B cell (primary cell): ENCODE measurements at regions not wholly inside any gene's neighbourhood (a gene's known extent, or its start where the extent isn't known, plus 50 kb on each side); places are given as distances from the start of the nearest gene placed in this dataset.

Source experiments
- ATAC-seq: fragments of 200-7000 bp; cut with Tn5 transposase; one replicate; pipeline ENCODE4 v1.10.0; 2021; ENCODE audit warnings: low read depth, mild to moderate bottlenecking, moderate number of reproducible peaks, moderate library complexity
- CTCF ChIA-PET: fragments of 350-600 bp; sonication (Branson Sonifier 250); formaldehyde crosslinking; loops from one replicate; lab custom pipeline; 2021; ENCODE audit warnings: antibody characterized with exemption, inconsistent platforms; lab: Charles Lee
- POLR2A ChIA-PET: fragments of 350-600 bp; sonication (Branson Sonifier 250); formaldehyde crosslinking; loops from one replicate; lab custom pipeline; 2021; ENCODE audit warnings: antibody characterized with exemption; lab: Charles Lee
- DNase-seq: peaks from one replicate; pipeline ENCODE4 v3.0.0; 2013
- H2AFZ ChIP-seq: 2 replicates; pipeline ENCODE4 v1.6.1; 2012; ENCODE audit warnings: mild to moderate bottlenecking, low read depth, low read length; ENCODE audit not compliant: insufficient read depth, poor library complexity, severe bottlenecking
- H3K27ac ChIP-seq, 2 donors: 1 replicate in 1 of 2; 2 replicates in 1 of 2; pipeline ENCODE4 v1.5.1; 2012 to 2013; ENCODE audit warnings: low read length in 2 of 2, mild to moderate bottlenecking in 2 of 2, moderate library complexity in 1 of 2
- H3K27me3 ChIP-seq, 4 experiments: fragments of 200-600 bp in 1 of 4; sonication (generic) in 1 of 4; replicated peaks in 1 of 4; 1 replicate in 2 of 4; 2 replicates in 2 of 4; pipeline versions ENCODE4 v1.6.1 to v1.7.0; 2013 to 2016; ENCODE audit warnings: low read length in 3 of 4, mild to moderate bottlenecking in 2 of 4, mixed read lengths in 1 of 4, moderate library complexity in 1 of 4; ENCODE audit not compliant: insufficient read depth in 4 of 4, control insufficient read depth in 3 of 4; ENCODE audit errors: control extremely low read depth in 1 of 4
- H3K36me3 ChIP-seq, 2 experiments: replicated peaks in 1 of 2; 1 replicate in 1 of 2; 2 replicates in 1 of 2; pipeline versions ENCODE4 v1.6.1 to v1.7.1; 2013; ENCODE audit warnings: low read length in 1 of 2; ENCODE audit not compliant: insufficient read depth in 2 of 2, control insufficient read depth in 1 of 2; ENCODE audit errors: control extremely low read depth in 1 of 2, extremely low read depth in 1 of 2
- H3K4me1 ChIP-seq, 2 donors: fragments of 200-600 bp in 1 of 2; sonication (generic) in 1 of 2; 1 replicate in 1 of 2; 2 replicates in 1 of 2; pipeline versions ENCODE4 v1.5.1 to v1.6.1; 2013 to 2017; ENCODE audit warnings: low read length in 2 of 2; ENCODE audit not compliant: control insufficient read depth in 2 of 2, insufficient read depth in 2 of 2
- H3K4me2 ChIP-seq: replicated peaks from 2 replicates; pipeline ENCODE3; 2012; ENCODE audit warnings: mild to moderate bottlenecking, low read depth, low read length; ENCODE audit not compliant: poor library complexity, severe bottlenecking
- H3K4me3 ChIP-seq, 5 experiments: fragments of 200-600 bp in 1 of 5; sonication (generic) in 1 of 5; 1 replicate in 3 of 5; 2 replicates in 2 of 5; pipeline versions ENCODE4 v1.5.1 to v1.7.0; 2011 to 2016; ENCODE audit warnings: low read length in 4 of 5, mild to moderate bottlenecking in 4 of 5, low read depth in 2 of 5, control low read depth in 1 of 5, moderate library complexity in 1 of 5; ENCODE audit not compliant: insufficient read depth in 1 of 5; ENCODE audit errors: control extremely low read depth in 1 of 5, extremely low read depth in 1 of 5
- H3K79me2 ChIP-seq: fragments of 200-600 bp; sonication (generic); one replicate; pipeline ENCODE4 v1.6.0; 2016; ENCODE audit warnings: low read length; ENCODE audit not compliant: control insufficient read depth, insufficient read depth
- H3K9ac ChIP-seq: fragments of 200-600 bp; sonication (generic); 2 replicates; pipeline ENCODE4 v1.6.1; 2017; ENCODE audit warnings: mild to moderate bottlenecking, low read length, moderate library complexity
- H3K9me3 ChIP-seq, 3 donors: one replicate each; pipeline versions ENCODE4 v1.6.1 to v1.7.1; 2013; ENCODE audit warnings: low read length in 2 of 3; ENCODE audit not compliant: control insufficient read depth in 2 of 3, insufficient read depth in 1 of 3; ENCODE audit errors: control extremely low read depth in 1 of 3
- H4K20me1 ChIP-seq: 2 replicates; pipeline ENCODE4 v1.6.0; 2012; ENCODE audit warnings: mild to moderate bottlenecking, low read length; ENCODE audit not compliant: insufficient read depth, control insufficient read depth, poor library complexity, severe bottlenecking
- H3K27ac Mint-ChIP-seq: one replicate; pipeline ENCODE4 v1.8.0; 2021; ENCODE audit warnings: mixed read lengths
- H3K27me3 Mint-ChIP-seq: one replicate; pipeline ENCODE4 v1.8.0; 2021; ENCODE audit warnings: mixed read lengths
- H3K4me1 Mint-ChIP-seq: one replicate; pipeline ENCODE4 v1.8.0; 2021; ENCODE audit warnings: mixed read lengths
- H3K4me3 Mint-ChIP-seq: one replicate; pipeline ENCODE4 v1.8.0; 2021; ENCODE audit warnings: mixed read lengths
- H3K9me3 Mint-ChIP-seq: one replicate; pipeline ENCODE4 v1.8.0; 2022; ENCODE audit warnings: mixed read lengths; ENCODE audit not compliant: insufficient read depth
- EZH2 ChIP-seq: IDR thresholded peaks from 2 replicates; pipeline ENCODE4 v1.6.1; 2012; ENCODE audit warnings: borderline replicate concordance, low read depth, mild to moderate bottlenecking, moderate library complexity, low read length; ENCODE audit not compliant: insufficient read depth, poor library complexity, severe bottlenecking
- WGBS: methylation state at CpG from one replicate; pipeline ENCODE4 v1.1.5; 2013; ENCODE audit warnings: missing lambda C conversion rate; ENCODE audit not compliant: insufficient coverage; 5-methylcytosine and 5-hydroxymethylcytosine counted together
- intact Hi-C: fragments of 100-400 bp; cut with micrococcal nuclease; formaldehyde crosslinking; loops from one replicate; pipeline ENCODE4 v1.10.0; 2022
- TF ChIP-seq, protein P1 (sequence below): fragments of 200-600 bp; IDR thresholded peaks from one replicate; pipeline ENCODE4 v1.8.0; 2022; ENCODE audit warnings: antibody characterized with exemption, mild to moderate bottlenecking

DNA sequence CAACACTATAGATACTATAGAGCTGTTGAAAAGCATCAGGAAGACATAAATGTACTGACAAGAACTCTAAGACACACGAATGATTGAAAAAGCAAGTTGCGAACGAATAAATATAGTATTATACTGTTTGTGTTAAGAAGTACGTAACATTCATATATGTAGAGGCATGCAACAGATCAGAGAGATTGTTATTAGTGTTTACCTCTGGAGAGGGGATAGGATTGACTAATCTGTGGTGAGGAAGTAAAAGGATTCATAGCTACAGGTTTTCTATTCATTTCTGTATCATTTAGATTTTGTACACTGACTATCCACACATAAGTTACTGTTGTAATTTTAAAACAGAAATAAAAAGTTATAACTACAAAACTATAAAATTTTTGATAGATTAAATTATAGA is 147.6 kb upstream of the SV2C start:
- no CpG with 5 or more reads among the region's 4 CpGs for WGBS
- H3K36me3 ChIP-seq, result no peaks in the 10 kb centered on the region
- Mint-ChIP-seq H3K27ac (no peak overlapping the region), H3K4me1 (no peaks in the 10 kb centered on the region), H3K27me3 (peaks cover 13% of the 10 kb centered on the region), H3K4me3 (no peak overlapping the region), H3K9me3 (no peaks in the 10 kb centered on the region)
- ATAC-seq (no peak), DNase-seq (no peak)
- H3K9ac ChIP-seq, result no peak overlapping the region
- no peaks in the 10 kb centered on the region for H4K20me1 ChIP-seq
- CTCF ChIA-PET, result no interaction called here
- no peaks in the 10 kb centered on the region for H3K4me1 ChIP-seq
- POLR2A ChIA-PET, result no interaction called here
- no peaks in the 10 kb centered on the region for H3K9me3 ChIP-seq
- TF ChIP-seq, protein P1, sequence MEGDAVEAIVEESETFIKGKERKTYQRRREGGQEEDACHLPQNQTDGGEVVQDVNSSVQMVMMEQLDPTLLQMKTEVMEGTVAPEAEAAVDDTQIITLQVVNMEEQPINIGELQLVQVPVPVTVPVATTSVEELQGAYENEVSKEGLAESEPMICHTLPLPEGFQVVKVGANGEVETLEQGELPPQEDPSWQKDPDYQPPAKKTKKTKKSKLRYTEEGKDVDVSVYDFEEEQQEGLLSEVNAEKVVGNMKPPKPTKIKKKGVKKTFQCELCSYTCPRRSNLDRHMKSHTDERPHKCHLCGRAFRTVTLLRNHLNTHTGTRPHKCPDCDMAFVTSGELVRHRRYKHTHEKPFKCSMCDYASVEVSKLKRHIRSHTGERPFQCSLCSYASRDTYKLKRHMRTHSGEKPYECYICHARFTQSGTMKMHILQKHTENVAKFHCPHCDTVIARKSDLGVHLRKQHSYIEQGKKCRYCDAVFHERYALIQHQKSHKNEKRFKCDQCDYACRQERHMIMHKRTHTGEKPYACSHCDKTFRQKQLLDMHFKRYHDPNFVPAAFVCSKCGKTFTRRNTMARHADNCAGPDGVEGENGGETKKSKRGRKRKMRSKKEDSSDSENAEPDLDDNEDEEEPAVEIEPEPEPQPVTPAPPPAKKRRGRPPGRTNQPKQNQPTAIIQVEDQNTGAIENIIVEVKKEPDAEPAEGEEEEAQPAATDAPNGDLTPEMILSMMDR, result no peak
- TF ChIP-seq EZH2, result no peak
- H3K4me3 ChIP-seq, result no peak overlapping the region
- no peak overlapping the region for H2AFZ ChIP-seq
- no peak overlapping the region for H3K4me2 ChIP-seq
- intact Hi-C loops, result no loop called here
- H3K27ac ChIP-seq, result no peak overlapping the region
- no peaks in the 10 kb centered on the region for H3K79me2 ChIP-seq
- no peaks in the 10 kb centered on the region for H3K27me3 ChIP-seq

DNA sequence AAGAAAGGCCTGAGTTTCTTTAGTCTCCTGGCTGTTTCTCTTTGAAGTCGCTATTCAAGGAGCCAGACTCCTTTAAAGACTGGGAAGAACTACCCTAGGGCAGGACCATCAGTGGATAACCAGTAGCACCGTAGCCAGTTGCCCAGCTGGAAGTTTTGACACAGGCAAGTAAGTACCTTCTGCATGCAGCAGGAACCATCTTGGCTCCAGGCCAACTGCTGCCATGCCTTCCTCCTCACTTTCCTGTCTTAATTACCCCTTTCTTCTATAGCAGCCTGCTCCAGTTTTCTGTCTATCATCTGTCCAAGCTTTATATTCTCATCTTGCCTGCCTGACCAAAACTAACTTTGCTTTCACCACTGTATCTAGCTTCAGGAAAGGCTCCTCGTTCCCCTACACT is 149.7 kb upstream of the SV2C start:
- Histone ChIP-seq H3K27ac (no peak overlapping the region), H3K4me1 (no peaks in the 10 kb centered on the region), H3K27me3 (no peaks in the 10 kb centered on the region), H3K4me2 (no peak overlapping the region), H4K20me1 (no peaks in the 10 kb centered on the region), H3K9ac (no peak overlapping the region), H3K79me2 (no peaks in the 10 kb centered on the region), H3K36me3 (no peaks in the 10 kb centered on the region), H3K9me3 (no peaks in the 10 kb centered on the region), H3K4me3 (no peak overlapping the region), H2AFZ (no peak overlapping the region)
- intact Hi-C loops, result no loop called here
- POLR2A ChIA-PET, result no interaction called here
- no peak overlapping the region for H3K4me3 Mint-ChIP-seq
- peaks cover 8% of the 10 kb centered on the region for H3K27me3 Mint-ChIP-seq
- DNase-seq, result no peak
- H3K4me1 Mint-ChIP-seq, result no peaks in the 10 kb centered on the region
- TF ChIP-seq EZH2, result no peak
- TF ChIP-seq, protein P1, result no peak
- ATAC-seq, result no peak
- CTCF ChIA-PET, result no interaction called here
- no peak overlapping the region for H3K27ac Mint-ChIP-seq
- H3K9me3 Mint-ChIP-seq, result no peaks in the 10 kb centered on the region
- 35% methylated on average over 2 of the region's 3 CpGs for WGBS
